ENCODE measurements at regions not wholly inside any gene's neighbourhood (a gene's known extent, or its start where the extent isn't known, plus 50 kb on each side); places are given as distances from the start of the nearest gene placed in this dataset.

GRCh38 chr22:47288680-47289079 lies 526.2 kb downstream of the TBC1D22A start:
- Histone ChIP-seq H2AK9ac (replicated peaks; ENCODE audit: low read depth, low read length, poor library complexity) (no peak overlapping the region), H3K27me3 (ENCODE audit: control insufficient read depth, insufficient read depth, low read length) (peaks cover 3% of the 10 kb centered on the region; the same call in 1 of the 2 replicates), H3K4ac (ENCODE audit: low read depth, low read length) (no peak overlapping the region), H2AK5ac (ENCODE audit: low read depth, low read length) (no peak overlapping the region), H3K9me3 (ENCODE audit: control insufficient read depth, insufficient read depth, low read length) (peaks cover 4% of the 10 kb centered on the region; the same call in 1 of the 2 replicates), H3K56ac (ENCODE audit: extremely low read depth, insufficient read depth, low read length) (no peak overlapping the region), H4K91ac (ENCODE audit: insufficient read depth, low read depth, low read length) (no peak overlapping the region), H2BK120ac (ENCODE audit: low read depth, low read length) (no peak overlapping the region), H3K27ac (ENCODE audit: insufficient read depth, low read length) (no peak overlapping the region), H3K4me3 (ENCODE audit: insufficient read depth, low read depth, low read length) (no peak overlapping the region), H3K9me1 (ENCODE audit: insufficient read depth, low read length) (no peaks in the 10 kb centered on the region), H2BK15ac (ENCODE audit: low read depth, low read length) (no peak overlapping the region), H2BK20ac (ENCODE audit: low read depth, low read length) (no peak overlapping the region), H3K4me1 (ENCODE audit: control insufficient read depth, insufficient read depth, low read length) (no peaks in the 10 kb centered on the region), H2AFZ (replicated peaks; ENCODE audit: low read length, poor library complexity) (no peak overlapping the region), H4K20me1 (ENCODE audit: insufficient read depth, low read length) (no peaks in the 10 kb centered on the region), H4K5ac (ENCODE audit: low read depth, low read length) (no peak overlapping the region), H3K18ac (ENCODE audit: low read depth, low read length) (no peak overlapping the region), H3K4me2 (ENCODE audit: low read depth, low read length) (no peak overlapping the region), H3K9ac (ENCODE audit: low read depth, low read length) (no peak overlapping the region), H3K36me3 (ENCODE audit: control insufficient read depth, insufficient read depth, low read length) (no peaks in the 10 kb centered on the region), H4K8ac (ENCODE audit: low read depth in 2 of 2, low read length in 2 of 2) (no peak overlapping the region), H3K23ac (ENCODE audit: low read depth, low read length) (no peak overlapping the region), H3K79me1 (ENCODE audit: low read depth in 1 of 2, low read length in 2 of 2) (no peaks in the 10 kb centered on the region), H2BK5ac (ENCODE audit: low read depth, low read length, poor library complexity, severe bottlenecking) (no peak overlapping the region), H3K14ac (replicated peaks; ENCODE audit: low read depth, low read length) (no peak overlapping the region)
- ChIA-PET POLR2A (ENCODE audit: unreplicated experiment) (no interaction called here), CTCF (no interaction called here)
- no CpG with 5 or more reads among the region's 8 CpGs for WGBS, 2 experiments (ENCODE audit: extremely low coverage in 2 of 2, insufficient read length in 1 of 2)
- ATAC-seq (ENCODE audit: low read depth) (no peak), DNase-seq (no peak)
- intact Hi-C loops (cut with micrococcal nuclease) (no loop called here), in situ Hi-C loops (cut with MboI; ENCODE audit: low sequenced_read_pairs) (no loop called here), dilution Hi-C loops (cut with HindIII; ENCODE audit: low sequenced_read_pairs, unreplicated experiment) (no loop called here)
- BruUV-seq (replicated peaks): no TSS peak
- no peak for TF ChIP-seq BHLHE40 (IDR thresholded peaks at IDR 0.05; ENCODE audit: low read depth, low read length)
- no peak for TF ChIP-seq POLR2A (IDR thresholded peaks at IDR 0.05; ENCODE audit: low read depth, low read length)
- no peak for TF ChIP-seq CEBPB (IDR thresholded peaks at IDR 0.05; ENCODE audit: low read depth, low read length)

Measured in IMR-90 (cell line).